ENCODE measurements at regions not wholly inside any gene's neighbourhood (a gene's known extent, or its start where the extent isn't known, plus 50 kb on each side); places are given as distances from the start of the nearest gene placed in this dataset.

DNA sequence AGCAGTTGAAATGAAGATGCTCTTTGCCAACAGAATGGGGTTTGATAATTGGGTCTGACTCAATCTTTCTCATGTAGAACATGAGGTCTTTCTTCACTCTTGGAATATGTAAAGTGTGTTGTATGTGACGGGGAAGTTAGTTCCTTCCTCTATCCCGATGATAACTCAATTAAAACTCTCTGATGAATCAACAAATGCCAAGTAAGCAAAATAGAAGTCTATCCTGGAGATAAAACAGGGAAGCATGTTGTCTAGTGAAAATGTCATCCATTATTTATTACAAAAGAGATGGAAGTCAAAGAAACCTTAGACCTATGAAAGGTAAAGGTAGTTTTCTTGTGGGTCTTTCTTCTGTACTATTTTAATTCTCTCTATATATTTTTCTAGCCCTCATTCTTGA, 274.2 kb upstream of the ARRDC4 start:
- no peak overlapping the region for H3K27ac Mint-ChIP-seq (ENCODE audit: unreplicated experiment)
- no peaks in the 10 kb centered on the region for H3K27me3 Mint-ChIP-seq (ENCODE audit: unreplicated experiment)
- H3K9me3 Mint-ChIP-seq (ENCODE audit: unreplicated experiment): peaks cover 5% of the 10 kb centered on the region
- TF ChIP-seq, protein P1, sequence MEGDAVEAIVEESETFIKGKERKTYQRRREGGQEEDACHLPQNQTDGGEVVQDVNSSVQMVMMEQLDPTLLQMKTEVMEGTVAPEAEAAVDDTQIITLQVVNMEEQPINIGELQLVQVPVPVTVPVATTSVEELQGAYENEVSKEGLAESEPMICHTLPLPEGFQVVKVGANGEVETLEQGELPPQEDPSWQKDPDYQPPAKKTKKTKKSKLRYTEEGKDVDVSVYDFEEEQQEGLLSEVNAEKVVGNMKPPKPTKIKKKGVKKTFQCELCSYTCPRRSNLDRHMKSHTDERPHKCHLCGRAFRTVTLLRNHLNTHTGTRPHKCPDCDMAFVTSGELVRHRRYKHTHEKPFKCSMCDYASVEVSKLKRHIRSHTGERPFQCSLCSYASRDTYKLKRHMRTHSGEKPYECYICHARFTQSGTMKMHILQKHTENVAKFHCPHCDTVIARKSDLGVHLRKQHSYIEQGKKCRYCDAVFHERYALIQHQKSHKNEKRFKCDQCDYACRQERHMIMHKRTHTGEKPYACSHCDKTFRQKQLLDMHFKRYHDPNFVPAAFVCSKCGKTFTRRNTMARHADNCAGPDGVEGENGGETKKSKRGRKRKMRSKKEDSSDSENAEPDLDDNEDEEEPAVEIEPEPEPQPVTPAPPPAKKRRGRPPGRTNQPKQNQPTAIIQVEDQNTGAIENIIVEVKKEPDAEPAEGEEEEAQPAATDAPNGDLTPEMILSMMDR (IDR thresholded peaks at IDR 0.05): no peak
- no peaks in the 10 kb centered on the region for H3K36me3 Mint-ChIP-seq (ENCODE audit: unreplicated experiment)
- no peak for DNase-seq (ENCODE audit: extremely low spot score, unreplicated experiment)
- no peaks in the 10 kb centered on the region for H3K4me1 Mint-ChIP-seq (ENCODE audit: unreplicated experiment)
- H3K4me3 Mint-ChIP-seq (ENCODE audit: unreplicated experiment): no peak overlapping the region

- TF ChIP-seq, protein P1 (IDR thresholded peaks at IDR 0.05): no peak
- DNase-seq (ENCODE audit: extremely low spot score, unreplicated experiment): no peak
- no peaks in the 10 kb centered on the region for H3K4me1 Mint-ChIP-seq (ENCODE audit: unreplicated experiment)
- no peaks in the 10 kb centered on the region for H3K27me3 Mint-ChIP-seq (ENCODE audit: unreplicated experiment)
- no peaks in the 10 kb centered on the region for H3K36me3 Mint-ChIP-seq (ENCODE audit: unreplicated experiment)
- H3K9me3 Mint-ChIP-seq (ENCODE audit: unreplicated experiment): no peaks in the 10 kb centered on the region
- H3K27ac Mint-ChIP-seq (ENCODE audit: unreplicated experiment): no peak overlapping the region
- H3K4me3 Mint-ChIP-seq (ENCODE audit: unreplicated experiment): no peak overlapping the region
Observed at GRCh38 chr15:97687654-97688053, 272.8 kb upstream of the ARRDC4 start.

GRCh38 chr15:97688177-97688576, 272.3 kb upstream of the ARRDC4 start:
- no peaks in the 10 kb centered on the region for H3K36me3 Mint-ChIP-seq (ENCODE audit: unreplicated experiment)
- H3K4me1 Mint-ChIP-seq (ENCODE audit: unreplicated experiment): no peaks in the 10 kb centered on the region
- H3K27ac Mint-ChIP-seq (ENCODE audit: unreplicated experiment): no peak overlapping the region
- DNase-seq (ENCODE audit: extremely low spot score, unreplicated experiment): no peak
- no peaks in the 10 kb centered on the region for H3K27me3 Mint-ChIP-seq (ENCODE audit: unreplicated experiment)
- TF ChIP-seq, protein P1 (IDR thresholded peaks at IDR 0.05): no peak
- H3K9me3 Mint-ChIP-seq (ENCODE audit: unreplicated experiment): no peaks in the 10 kb centered on the region
- no peak overlapping the region for H3K4me3 Mint-ChIP-seq (ENCODE audit: unreplicated experiment)

- TF ChIP-seq, protein P1 (IDR thresholded peaks at IDR 0.05): no peak
- DNase-seq (ENCODE audit: extremely low spot score, unreplicated experiment): no peak
- no peaks in the 10 kb centered on the region for H3K9me3 Mint-ChIP-seq (ENCODE audit: unreplicated experiment)
- no peak overlapping the region for H3K27ac Mint-ChIP-seq (ENCODE audit: unreplicated experiment)
- no peaks in the 10 kb centered on the region for H3K4me1 Mint-ChIP-seq (ENCODE audit: unreplicated experiment)
- H3K36me3 Mint-ChIP-seq (ENCODE audit: unreplicated experiment): no peaks in the 10 kb centered on the region
- H3K4me3 Mint-ChIP-seq (ENCODE audit: unreplicated experiment): no peak overlapping the region
- no peaks in the 10 kb centered on the region for H3K27me3 Mint-ChIP-seq (ENCODE audit: unreplicated experiment)
Observed at GRCh38 chr15:97688886-97689285, 271.6 kb upstream of the ARRDC4 start.

GRCh38 chr15:97691078-97691477, 269.4 kb upstream of the ARRDC4 start:
- DNase-seq (ENCODE audit: extremely low spot score, unreplicated experiment): no peak
- H3K27ac Mint-ChIP-seq (ENCODE audit: unreplicated experiment): no peak overlapping the region

More at GRCh38 chr15:97691078-97691477, 269.4 kb upstream of the ARRDC4 start:
- TF ChIP-seq, protein P1 (IDR thresholded peaks at IDR 0.05): no peak
- Mint-ChIP-seq H3K9me3 (ENCODE audit: unreplicated experiment) (no peaks in the 10 kb centered on the region), H3K36me3 (ENCODE audit: unreplicated experiment) (no peaks in the 10 kb centered on the region), H3K4me1 (ENCODE audit: unreplicated experiment) (no peaks in the 10 kb centered on the region), H3K27me3 (ENCODE audit: unreplicated experiment) (no peaks in the 10 kb centered on the region), H3K4me3 (ENCODE audit: unreplicated experiment) (no peak overlapping the region)

All from osteocyte (in vitro differentiated cells).